Gastroesophageal sphincter (tissue), 3 donors: ENCODE measurements at regions not wholly inside any gene's neighbourhood (a gene's known extent, or its start where the extent isn't known, plus 50 kb on each side); places are given as distances from the start of the nearest gene placed in this dataset.

Experiments
- CTCF ChIP-seq, 4 experiments: fragments of 200-600 bp in 2 of 4; fragments of 450-650 bp in 2 of 4; sonication (generic) in 1 of 4; IDR thresholded peaks; one replicate each; pipeline ENCODE4 v1.5.1; 2017 to 2019; ENCODE audit warnings: antibody characterized with exemption in 4 of 4, mild to moderate bottlenecking in 2 of 4, moderate library complexity in 2 of 4
- EP300 ChIP-seq: sonication (generic); formaldehyde crosslinking; IDR thresholded peaks from one replicate; pipeline ENCODE4 v1.6.1; 2017; ENCODE audit warnings: antibody characterized with exemption, mild to moderate bottlenecking
- POLR2A ChIP-seq, 2 donors: fragments of 450-650 bp; IDR thresholded peaks; one replicate each; pipeline ENCODE4 v1.6.1; 2017; ENCODE audit warnings: antibody characterized with exemption in 2 of 2, mild to moderate bottlenecking in 2 of 2, moderate library complexity in 1 of 2
- POLR2AphosphoS5 ChIP-seq: sonication (generic); formaldehyde crosslinking; IDR thresholded peaks from one replicate; pipeline ENCODE4 v1.6.1; 2017; ENCODE audit warnings: antibody characterized with exemption

- TF ChIP-seq CTCF (IDR thresholded peaks at IDR 0.05) (no peak), EP300 (no peak), POLR2A (IDR thresholded peaks at IDR 0.05) (no peak), POLR2AphosphoS5 (no peak)
Observed at GRCh38 chr6:84871925-84872324, 107.5 kb upstream of the TBX18 start.
